Stimulated activated CD8-positive, alpha-beta memory T cell treated with anti-CD3 and anti-CD28 coated beads, Interleukin-12 subunit alpha, Interleukin-12 subunit beta, amount 100 ng/mL, for 24 hours (primary cell): ENCODE measurements at regions not wholly inside any gene's neighbourhood (a gene's known extent, or its start where the extent isn't known, plus 50 kb on each side); places are given as distances from the start of the nearest gene placed in this dataset.

Source experiments
- DNase-seq: peaks from one replicate; pipeline ENCODE4 v3.0.0-alpha.2; 2020; ENCODE audit errors: extremely low read depth

- DNase-seq = no peak
Observed at GRCh38 chr20:20992686-20993360, 113.3 kb downstream of the LINC00237 start.

GRCh38 chr20:20992277-20992676, 113.9 kb downstream of the LINC00237 start:
- no peak for DNase-seq

GRCh38 chr20:20989081-20989480, 117.1 kb downstream of the LINC00237 start:
- DNase-seq = no peak

GRCh38 chr20:20979934-20980333, 126.2 kb downstream of the LINC00237 start:
- no peak for DNase-seq

GRCh38 chr20:20977786-20978185, 128.4 kb downstream of the LINC00237 start:
- no peak for DNase-seq

- DNase-seq = no peak
Observed at GRCh38 chr20:20972490-20972889, 133.7 kb downstream of the LINC00237 start.

- DNase-seq = no peak
Observed at GRCh38 chr20:20971810-20972209, 134.3 kb downstream of the LINC00237 start.

- DNase-seq = no peak
Observed at GRCh38 chr20:20970841-20971240, 135.3 kb downstream of the LINC00237 start.

GRCh38 chr20:20969701-20970280, 136.4 kb downstream of the LINC00237 start:
- DNase-seq = no peak

- DNase-seq = no peak
Observed at GRCh38 chr20:20967564-20968184, 138.5 kb downstream of the LINC00237 start.

GRCh38 chr20:20966171-20966570, 140.0 kb downstream of the LINC00237 start:
- DNase-seq = no peak

GRCh38 chr20:20959031-20959755, 147.0 kb downstream of the LINC00237 start:
- no peak for DNase-seq

GRCh38 chr20:20956513-20956931, 149.6 kb downstream of the LINC00237 start:
- DNase-seq = no peak

- DNase-seq = no peak
Observed at GRCh38 chr20:20955892-20956291, 150.3 kb downstream of the LINC00237 start.

GRCh38 chr20:20953738-20954618, 152.2 kb downstream of the LINC00237 start:
- DNase-seq = no peak

GRCh38 chr20:20950620-20951019, 155.5 kb downstream of the LINC00237 start:
- DNase-seq = no peak

GRCh38 chr20:20946122-20946759, 159.9 kb downstream of the LINC00237 start:
- DNase-seq = no peak

- no peak for DNase-seq
Observed at GRCh38 chr20:20941468-20941889, 164.7 kb downstream of the LINC00237 start.

- DNase-seq = no peak
Observed at GRCh38 chr20:20939006-20939405, 167.2 kb downstream of the LINC00237 start.

- no peak for DNase-seq
Observed at GRCh38 chr20:20938599-20938998, 167.6 kb downstream of the LINC00237 start.

GRCh38 chr20:20938131-20938530, 168.0 kb downstream of the LINC00237 start:
- DNase-seq = no peak
